Activated CD8-positive, alpha-beta memory T cell treated with anti-CD3 and anti-CD28 coated beads, Interleukin-2, amount 10 ng/mL, durations not matched to agents 7 days and 5 days (primary cell): ENCODE measurements at regions not wholly inside any gene's neighbourhood (a gene's known extent, or its start where the extent isn't known, plus 50 kb on each side); places are given as distances from the start of the nearest gene placed in this dataset.
A peak's percentile ranks its signal among the peaks of the same experiment; 100 is the strongest.

Experiments
- ATAC-seq: fragments of 150-1000 bp; cut with Tn5 transposase; one replicate; pipeline ENCODE4 v1.10.0; 2021; ENCODE audit warnings: moderate library complexity
- CTCF ChIA-PET: fragments of 350-600 bp; sonication (Branson Sonifier 250); formaldehyde crosslinking; loops from one replicate; lab custom pipeline; 2021; ENCODE audit warnings: antibody characterized with exemption; lab: Charles Lee
- DNase-seq: peaks from one replicate; pipeline ENCODE4 v3.0.0-alpha.2; 2020
- H3K27ac Mint-ChIP-seq: one replicate; pipeline ENCODE4 v1.8.0; 2021; ENCODE audit warnings: mild to moderate bottlenecking, mixed read lengths
- H3K27me3 Mint-ChIP-seq: one replicate; pipeline ENCODE4 v1.8.0; 2021; ENCODE audit warnings: mixed read lengths
- H3K36me3 Mint-ChIP-seq: one replicate; pipeline ENCODE4 v1.8.0; 2021; ENCODE audit warnings: mild to moderate bottlenecking, mixed read lengths
- H3K4me1 Mint-ChIP-seq: one replicate; pipeline ENCODE4 v1.8.0; 2021; ENCODE audit warnings: mixed read lengths
- H3K4me3 Mint-ChIP-seq: one replicate; pipeline ENCODE4 v1.8.0; 2021; ENCODE audit warnings: mild to moderate bottlenecking, moderate library complexity, mixed read lengths
- H3K9me3 Mint-ChIP-seq: one replicate; pipeline ENCODE4 v1.8.0; 2022; ENCODE audit warnings: low read depth, mixed read lengths

DNA sequence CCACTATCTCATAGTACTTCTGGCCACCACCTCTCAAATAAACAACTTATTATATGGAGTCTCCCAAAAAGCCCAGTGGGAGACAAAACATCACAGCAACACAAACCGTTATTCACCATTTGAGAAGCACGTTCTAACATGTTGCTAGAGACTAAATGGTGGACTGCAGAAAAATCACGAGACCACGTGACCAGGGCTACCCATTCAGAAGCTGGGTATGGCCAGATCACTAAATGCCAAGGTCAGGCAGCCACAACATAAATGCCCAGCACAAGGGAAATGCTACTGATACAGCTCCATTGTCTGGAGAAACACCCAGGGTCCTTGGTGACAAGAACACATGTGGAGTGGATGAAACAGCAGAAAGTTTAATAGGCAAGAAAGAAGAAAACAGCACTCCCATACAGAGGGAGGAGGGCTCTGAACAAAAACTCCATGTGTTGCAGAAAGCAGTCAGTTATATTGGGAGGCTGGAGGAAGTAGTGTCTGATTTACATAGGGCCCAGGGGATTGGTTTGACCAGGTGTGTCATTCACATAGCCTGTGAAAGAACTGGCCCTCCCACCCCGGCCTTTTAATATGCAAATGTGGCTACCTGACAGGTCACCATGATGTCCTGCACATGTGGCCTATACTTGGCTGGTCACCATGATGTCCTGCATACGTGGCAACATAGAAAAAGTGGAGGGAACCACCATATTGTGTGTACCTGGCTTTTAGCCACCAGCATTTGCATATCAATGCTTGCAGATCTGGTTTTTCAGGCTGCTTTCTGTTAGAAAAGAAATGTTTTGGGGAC is 97.2 kb downstream of the TRIM36 start:
- H3K9me3 Mint-ChIP-seq, result no peaks in the 10 kb centered on the region
- CTCF ChIA-PET, result no interaction called here
- peaks cover 20% of the 10 kb centered on the region for H3K4me1 Mint-ChIP-seq
- H3K4me3 Mint-ChIP-seq, result no peak overlapping the region
- peaks cover 4% of the 10 kb centered on the region for H3K36me3 Mint-ChIP-seq
- ATAC-seq (no peak), DNase-seq (no peak)
- peaks cover 50% of the 10 kb centered on the region for H3K27me3 Mint-ChIP-seq
- no peak overlapping the region for H3K27ac Mint-ChIP-seq

DNA sequence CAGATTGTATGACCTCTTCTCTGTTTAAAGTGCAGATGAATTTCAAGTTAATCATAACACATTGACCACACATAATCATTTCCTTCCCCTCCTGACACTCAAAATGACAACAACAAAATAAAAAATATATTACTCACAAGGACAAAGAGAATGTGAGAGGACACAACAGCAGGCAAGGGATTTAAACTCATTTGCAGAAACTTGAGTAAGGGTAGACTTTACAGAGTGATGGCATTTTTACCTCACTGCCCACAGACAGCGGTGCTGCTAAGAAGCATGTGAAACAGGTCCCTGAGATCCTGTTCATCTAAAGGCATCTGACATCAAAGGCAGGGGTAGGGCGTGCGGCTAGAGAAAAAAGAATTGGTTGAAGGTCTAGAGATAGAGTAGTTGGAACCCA is 99.0 kb downstream of the TRIM36 start:
- Mint-ChIP-seq H3K4me3 (no peak overlapping the region), H3K36me3 (peaks cover 4% of the 10 kb centered on the region), H3K27ac (no peak overlapping the region), H3K4me1 (peaks cover 20% of the 10 kb centered on the region), H3K9me3 (no peaks in the 10 kb centered on the region), H3K27me3 (peaks cover 45% of the 10 kb centered on the region)
- no peak for DNase-seq
- CTCF ChIA-PET, result no interaction called here
- no peak for ATAC-seq

DNA sequence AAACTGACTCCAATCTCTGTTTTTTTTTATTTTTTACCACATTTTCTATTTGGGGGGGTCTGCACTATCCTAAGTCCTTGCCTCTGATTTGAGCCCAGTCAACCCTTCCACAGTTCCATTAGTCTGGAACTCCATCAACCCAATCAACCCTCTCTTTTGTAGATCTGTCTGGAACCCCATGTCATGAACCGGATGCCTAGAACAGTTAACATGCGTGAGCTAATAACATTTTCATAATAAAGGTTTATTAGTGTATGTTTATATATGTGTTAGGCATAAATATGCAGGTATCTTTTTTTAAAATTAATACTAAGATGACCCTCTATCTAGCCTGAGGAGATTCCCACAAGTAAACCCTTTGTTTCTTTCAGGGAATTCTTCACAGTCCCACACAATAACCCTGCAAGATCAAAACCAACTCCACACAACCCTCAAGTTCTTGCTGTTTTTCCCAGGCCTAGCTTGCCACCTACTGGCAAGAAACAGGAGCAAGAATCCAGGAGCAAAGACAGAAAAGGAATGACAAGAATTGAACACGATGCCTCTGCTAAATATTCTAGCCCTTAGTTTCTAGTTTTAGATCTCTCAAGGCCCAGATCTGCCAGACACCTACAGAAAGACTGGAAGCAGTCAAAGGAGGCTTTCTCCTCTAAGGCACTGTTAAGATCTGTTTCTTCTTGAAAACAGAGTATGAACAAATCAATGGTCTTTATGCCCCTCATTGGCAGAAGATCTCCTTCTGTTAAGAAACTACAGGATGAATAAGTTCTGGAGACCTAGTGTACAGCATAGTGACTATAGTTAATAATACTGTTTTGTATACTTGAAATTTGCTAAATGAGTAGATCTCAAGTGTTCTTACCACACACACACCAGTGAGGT is 100.4 kb downstream of the TRIM36 start:
- ATAC-seq (no peak), DNase-seq (no peak)
- H3K27ac Mint-ChIP-seq, result no peak overlapping the region
- peaks cover 4% of the 10 kb centered on the region for H3K36me3 Mint-ChIP-seq
- H3K4me1 Mint-ChIP-seq, result peaks cover 20% of the 10 kb centered on the region
- H3K9me3 Mint-ChIP-seq, result no peaks in the 10 kb centered on the region
- no peak overlapping the region for H3K4me3 Mint-ChIP-seq
- H3K27me3 Mint-ChIP-seq, result peaks cover 32% of the 10 kb centered on the region
- CTCF ChIA-PET, result interaction anchor here (1.1 to 1.4 kb wide), 3 partner anchors 12 to 1461 kb away, joined by 3 read pairs; no protein-coding TSS in a partner anchor

DNA sequence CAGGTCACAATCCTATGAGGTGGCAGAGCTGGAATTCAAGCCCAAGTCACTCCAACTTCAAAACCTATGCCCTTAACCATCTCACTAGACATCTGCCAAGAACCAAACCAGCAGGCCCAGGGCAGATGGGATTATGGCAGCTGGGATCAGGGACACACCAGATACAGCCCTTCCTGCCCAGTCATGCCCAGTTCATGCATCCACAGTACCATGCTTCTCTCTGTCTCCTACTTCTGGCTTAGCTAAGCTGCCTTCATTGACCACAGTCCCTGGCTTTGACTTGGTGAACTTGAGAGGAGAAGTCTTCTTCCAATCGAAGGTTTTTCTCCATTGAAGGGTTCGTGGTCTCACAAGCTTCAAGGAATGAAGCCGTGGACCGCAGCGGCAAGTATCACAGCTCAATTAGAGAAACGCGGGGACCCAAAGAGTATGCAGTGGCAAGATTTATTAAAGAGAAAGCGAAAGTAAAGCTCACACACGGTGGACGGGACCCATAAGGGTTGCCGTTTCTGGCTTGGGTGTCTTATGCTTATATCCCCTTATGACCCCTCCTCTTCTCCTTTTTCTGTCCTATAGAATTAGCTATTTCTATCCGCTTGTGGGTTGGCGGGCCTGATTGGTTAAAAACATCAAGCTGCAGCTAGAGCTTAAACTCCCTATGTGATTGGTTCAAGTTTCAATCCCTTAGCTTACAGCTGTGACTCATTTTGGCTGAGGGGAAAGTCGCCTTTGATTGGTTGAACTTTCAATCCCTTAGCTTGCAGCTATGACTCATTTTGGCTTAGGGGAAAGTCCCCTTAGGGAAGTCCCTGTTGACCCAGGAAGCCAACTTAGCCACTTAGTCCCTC is 101.2 kb downstream of the TRIM36 start:
- H3K4me3 Mint-ChIP-seq, result no peak overlapping the region
- peak; percentile 53 for ATAC-seq
- no peak overlapping the region for H3K27ac Mint-ChIP-seq
- H3K27me3 Mint-ChIP-seq, result peaks cover 25% of the 10 kb centered on the region
- no peaks in the 10 kb centered on the region for H3K9me3 Mint-ChIP-seq
- H3K4me1 Mint-ChIP-seq, result peaks cover 20% of the 10 kb centered on the region
- CTCF ChIA-PET, result interaction anchor here (1.1 kb wide), 1 partner anchor 1456 kb away, joined by 3 read pairs; no protein-coding TSS in a partner anchor
- DNase-seq, result peak; percentile 53
- H3K36me3 Mint-ChIP-seq, result peaks cover 4% of the 10 kb centered on the region

DNA sequence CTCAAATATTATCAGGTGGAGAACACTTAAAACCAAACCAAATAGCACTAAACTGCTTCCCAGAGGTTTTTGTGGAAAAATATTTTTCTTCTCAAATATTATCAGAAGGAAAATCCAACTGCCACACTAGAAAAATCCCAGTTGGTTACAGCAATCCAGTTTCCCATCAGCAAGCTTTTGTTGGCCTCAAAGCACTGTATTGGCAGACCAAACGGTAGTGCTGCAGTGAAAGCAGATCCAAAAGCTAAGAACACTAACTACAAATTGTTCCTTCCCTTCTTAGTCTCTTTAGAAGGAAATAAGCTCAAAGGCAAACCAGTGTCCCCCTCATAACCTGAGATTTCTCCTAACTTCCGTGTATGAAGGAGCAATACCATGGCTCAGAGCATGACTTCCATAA is 105.3 kb downstream of the TRIM36 start:
- ATAC-seq, result no peak
- Mint-ChIP-seq H3K4me1 (peaks cover 9% of the 10 kb centered on the region), H3K27ac (no peak overlapping the region), H3K9me3 (no peaks in the 10 kb centered on the region), H3K36me3 (peaks cover 4% of the 10 kb centered on the region), H3K4me3 (no peak overlapping the region), H3K27me3 (peaks cover 1% of the 10 kb centered on the region)
- no peak for DNase-seq
- CTCF ChIA-PET, result no interaction called here

DNA sequence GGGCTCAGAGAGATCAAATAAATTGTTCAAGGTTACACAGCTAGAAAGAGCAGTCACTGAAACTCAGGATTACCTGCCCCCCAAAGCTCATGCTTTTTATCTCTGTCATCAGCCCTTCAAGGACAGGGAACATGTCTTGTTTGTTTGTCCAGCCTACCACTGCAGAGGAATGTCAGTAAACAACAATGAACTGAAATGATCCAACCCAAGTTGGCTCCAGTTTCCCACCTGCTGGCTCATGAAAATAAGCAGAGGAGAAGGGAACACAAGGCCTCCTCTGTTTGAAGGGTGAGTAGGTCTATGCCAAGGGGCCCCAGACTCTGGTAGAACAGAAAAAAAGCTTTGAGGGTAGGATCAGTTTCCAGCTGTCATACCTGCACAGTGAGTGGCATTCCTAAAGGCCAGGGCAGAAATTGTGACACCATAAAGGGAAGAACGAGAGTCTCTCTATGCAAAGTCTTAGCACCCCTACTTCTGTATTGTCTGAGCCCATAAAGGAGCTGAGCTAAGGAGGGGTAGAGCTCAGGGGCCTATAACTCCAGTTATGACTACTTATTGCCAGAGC is 115.2 kb downstream of the TRIM36 start:
- Mint-ChIP-seq H3K9me3 (no peaks in the 10 kb centered on the region), H3K4me3 (no peak overlapping the region)
- no peak for DNase-seq

DNA sequence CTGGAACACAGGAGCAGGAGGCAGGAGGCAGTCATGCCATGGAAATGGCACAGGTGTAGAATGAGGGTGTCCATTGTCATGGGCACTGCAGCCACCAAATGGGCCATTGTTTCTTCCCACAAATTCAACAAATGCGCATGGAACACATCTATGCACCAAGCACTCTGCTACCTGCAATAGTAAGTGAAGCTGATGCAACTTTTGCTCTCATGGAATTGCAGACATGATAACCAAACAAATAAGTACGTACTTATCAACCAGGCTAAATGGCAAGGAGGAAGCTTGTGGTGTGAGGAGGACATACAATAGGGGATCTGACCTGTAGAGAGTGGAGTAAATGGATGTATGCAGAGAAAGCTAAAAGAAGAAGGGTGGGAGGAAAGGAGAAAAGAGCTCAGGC is 116.8 kb downstream of the TRIM36 start:
- H3K36me3 Mint-ChIP-seq, result no peaks in the 10 kb centered on the region
- H3K27me3 Mint-ChIP-seq, result peaks cover 4% of the 10 kb centered on the region
- no peak overlapping the region for H3K27ac Mint-ChIP-seq
- no peaks in the 10 kb centered on the region for H3K4me1 Mint-ChIP-seq
- CTCF ChIA-PET, result no interaction called here
- no peaks in the 10 kb centered on the region for H3K9me3 Mint-ChIP-seq
- DNase-seq, result no peak
- no peak overlapping the region for H3K4me3 Mint-ChIP-seq
- ATAC-seq, result no peak

More for the DNA sequence above, 115.2 kb downstream of the TRIM36 start:
- no peaks in the 10 kb centered on the region for H3K4me1 Mint-ChIP-seq
- no peak overlapping the region for H3K27ac Mint-ChIP-seq
- CTCF ChIA-PET, result no interaction called here
- no peak for ATAC-seq
- H3K27me3 Mint-ChIP-seq, result peaks cover 4% of the 10 kb centered on the region
- no peaks in the 10 kb centered on the region for H3K36me3 Mint-ChIP-seq

DNA sequence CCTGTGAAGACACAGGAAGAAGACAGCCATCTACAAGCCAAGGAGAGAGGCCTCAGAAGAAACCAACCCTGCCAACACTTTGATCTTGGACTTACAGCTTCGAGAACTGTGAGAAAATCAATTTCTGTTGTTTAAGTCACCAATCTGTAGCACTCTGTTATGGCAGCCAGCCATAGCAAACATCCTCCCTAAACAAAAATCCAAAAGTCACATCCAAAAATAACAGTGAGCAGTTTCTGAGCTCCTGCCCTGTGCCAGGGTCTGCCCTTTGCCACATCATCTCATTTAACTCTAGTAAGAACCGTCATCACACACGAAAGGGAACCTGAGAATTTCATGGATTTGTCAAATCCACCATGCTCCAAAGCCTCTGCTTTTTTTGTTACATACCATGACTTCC is 118.8 kb downstream of the TRIM36 start:
- Mint-ChIP-seq H3K36me3 (no peaks in the 10 kb centered on the region), H3K4me1 (no peaks in the 10 kb centered on the region), H3K4me3 (no peak overlapping the region), H3K9me3 (no peaks in the 10 kb centered on the region), H3K27me3 (no peaks in the 10 kb centered on the region), H3K27ac (no peak overlapping the region)
- DNase-seq (no peak), ATAC-seq (no peak)
- CTCF ChIA-PET, result no interaction called here

DNA sequence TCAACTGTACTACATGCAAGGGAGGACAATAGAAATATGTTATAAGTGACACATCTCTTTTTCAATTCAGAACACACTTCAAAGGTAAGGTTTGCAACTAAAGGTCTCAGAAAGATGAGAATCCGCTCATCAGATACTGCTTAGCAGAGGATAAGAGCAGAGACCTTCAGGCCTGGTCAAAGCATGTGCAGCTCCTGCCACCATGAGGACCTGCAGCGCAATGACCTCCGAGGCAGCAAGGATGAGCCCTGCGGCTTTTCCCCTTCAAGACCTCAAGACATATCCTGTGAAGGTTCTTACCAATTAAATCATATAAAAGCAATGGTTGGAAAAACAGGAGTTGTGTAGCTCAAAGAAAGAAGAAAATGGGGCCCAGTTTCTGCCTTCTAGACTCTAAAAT is 135.8 kb downstream of the TRIM36 start:
- CTCF ChIA-PET, result no interaction called here
- ATAC-seq (no peak), DNase-seq (no peak)
- Mint-ChIP-seq H3K9me3 (peaks cover 6% of the 10 kb centered on the region), H3K4me1 (no peaks in the 10 kb centered on the region), H3K27ac (no peak overlapping the region), H3K4me3 (no peak overlapping the region), H3K27me3 (peaks cover 2% of the 10 kb centered on the region), H3K36me3 (no peaks in the 10 kb centered on the region)

DNA sequence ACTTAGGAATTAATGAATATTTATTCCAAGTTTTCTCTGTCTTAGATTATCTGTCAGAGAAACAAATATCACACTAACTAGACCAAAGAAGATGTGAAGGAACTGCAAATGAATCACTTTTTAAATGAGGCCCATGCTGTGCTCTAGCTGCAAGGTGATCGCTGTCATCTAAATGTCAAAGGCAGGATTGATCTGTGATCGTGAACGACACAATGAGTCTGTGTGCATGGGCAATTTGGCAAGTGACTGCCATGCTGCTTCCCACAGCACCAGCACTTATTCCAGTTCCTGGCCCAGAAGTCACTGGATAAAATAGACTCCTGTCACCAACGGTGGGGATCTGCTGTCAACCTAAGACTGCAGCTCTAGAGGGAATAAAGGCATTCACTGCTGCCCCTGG is 141.2 kb downstream of the TRIM36 start:
- CTCF ChIA-PET, result no interaction called here
- H3K4me1 Mint-ChIP-seq, result no peaks in the 10 kb centered on the region
- peaks cover 7% of the 10 kb centered on the region for H3K27me3 Mint-ChIP-seq
- no peaks in the 10 kb centered on the region for H3K36me3 Mint-ChIP-seq
- DNase-seq (no peak), ATAC-seq (no peak)
- no peak overlapping the region for H3K4me3 Mint-ChIP-seq
- H3K27ac Mint-ChIP-seq, result no peak overlapping the region
- peaks cover 2% of the 10 kb centered on the region for H3K9me3 Mint-ChIP-seq

DNA sequence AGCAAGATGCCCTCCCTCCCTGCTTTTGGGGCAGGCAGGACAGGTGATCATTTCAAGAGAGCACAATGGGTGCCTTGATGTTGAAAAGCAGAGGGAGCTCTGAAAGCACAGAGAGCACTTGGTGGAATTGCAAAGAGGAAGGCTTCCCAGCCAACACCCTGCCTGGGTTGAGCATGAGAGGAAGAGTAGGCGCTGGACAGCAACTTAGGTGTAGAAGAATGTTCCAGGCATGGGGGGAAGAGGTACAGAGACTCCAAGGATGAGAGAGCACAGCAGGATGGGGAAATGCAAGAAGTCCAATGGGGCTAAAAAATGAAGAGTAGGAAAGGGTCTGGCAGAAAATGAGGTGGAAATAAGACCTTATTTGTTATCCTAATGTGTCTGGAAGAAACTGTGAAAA is 144.8 kb downstream of the TRIM36 start:
- DNase-seq (no peak), ATAC-seq (no peak)
- Mint-ChIP-seq H3K27me3 (peaks cover 6% of the 10 kb centered on the region), H3K36me3 (no peaks in the 10 kb centered on the region), H3K9me3 (no peaks in the 10 kb centered on the region), H3K4me1 (no peaks in the 10 kb centered on the region), H3K27ac (no peak overlapping the region), H3K4me3 (no peak overlapping the region)
- CTCF ChIA-PET, result no interaction called here

DNA sequence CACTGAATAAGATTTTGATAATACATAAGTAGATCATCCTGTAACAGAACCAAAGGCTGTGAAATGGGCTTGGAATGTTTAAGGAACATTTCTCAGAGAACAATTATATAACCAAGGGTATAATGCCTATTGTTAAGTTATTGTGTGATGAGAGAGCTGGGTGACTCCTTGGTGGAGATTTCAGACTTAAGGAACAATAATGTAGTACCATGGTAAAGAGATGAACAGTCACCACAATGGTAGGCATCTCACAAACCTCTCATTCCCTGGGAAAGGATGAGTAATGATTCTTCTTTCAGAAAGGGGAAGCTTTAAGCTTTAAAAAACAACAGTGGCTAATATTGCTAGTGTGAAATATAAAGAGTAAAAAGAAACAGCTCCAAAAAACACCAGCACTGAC is 147.4 kb downstream of the TRIM36 start:
- H3K27me3 Mint-ChIP-seq, result peaks cover 6% of the 10 kb centered on the region
- no peaks in the 10 kb centered on the region for H3K36me3 Mint-ChIP-seq
- H3K9me3 Mint-ChIP-seq, result no peaks in the 10 kb centered on the region
- no peak overlapping the region for H3K27ac Mint-ChIP-seq
- CTCF ChIA-PET, result no interaction called here
- DNase-seq, result no peak
- no peak overlapping the region for H3K4me3 Mint-ChIP-seq
- no peaks in the 10 kb centered on the region for H3K4me1 Mint-ChIP-seq
- ATAC-seq, result no peak

DNA sequence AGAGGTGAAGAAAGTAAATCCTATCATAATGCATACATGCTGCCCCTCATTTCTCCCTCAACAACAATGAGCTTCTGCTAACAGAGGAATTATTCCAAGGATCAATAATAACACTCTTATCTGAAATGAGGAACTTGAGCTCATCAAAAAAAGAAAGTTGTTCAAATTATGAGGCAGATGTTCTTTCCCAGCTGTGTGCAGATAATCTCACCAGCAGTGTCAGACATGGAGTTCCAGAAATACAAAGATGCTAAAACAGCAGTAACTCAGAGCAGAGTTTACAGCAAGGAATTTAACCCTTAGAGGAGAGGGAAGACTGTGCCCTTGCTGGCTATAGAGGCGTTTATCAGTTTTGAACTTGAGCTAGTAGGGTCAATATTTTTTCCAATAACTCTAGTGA is 153.1 kb downstream of the TRIM36 start:
- Mint-ChIP-seq H3K36me3 (no peaks in the 10 kb centered on the region), H3K27me3 (no peaks in the 10 kb centered on the region), H3K9me3 (peaks cover 3% of the 10 kb centered on the region), H3K4me1 (no peaks in the 10 kb centered on the region), H3K27ac (no peak overlapping the region), H3K4me3 (no peak overlapping the region)
- DNase-seq (no peak), ATAC-seq (no peak)
- CTCF ChIA-PET, result no interaction called here
